Inferior parietal cortex (tissue), 1 donor: ENCODE measurements at regions not wholly inside any gene's neighbourhood (a gene's known extent, or its start where the extent isn't known, plus 50 kb on each side); places are given as distances from the start of the nearest gene placed in this dataset.

ENCODE experiments used
- DNase-seq: peaks from one replicate; pipeline ENCODE4 v3.0.0-alpha.2; 2016; ENCODE audit errors: extremely low spot score

DNA sequence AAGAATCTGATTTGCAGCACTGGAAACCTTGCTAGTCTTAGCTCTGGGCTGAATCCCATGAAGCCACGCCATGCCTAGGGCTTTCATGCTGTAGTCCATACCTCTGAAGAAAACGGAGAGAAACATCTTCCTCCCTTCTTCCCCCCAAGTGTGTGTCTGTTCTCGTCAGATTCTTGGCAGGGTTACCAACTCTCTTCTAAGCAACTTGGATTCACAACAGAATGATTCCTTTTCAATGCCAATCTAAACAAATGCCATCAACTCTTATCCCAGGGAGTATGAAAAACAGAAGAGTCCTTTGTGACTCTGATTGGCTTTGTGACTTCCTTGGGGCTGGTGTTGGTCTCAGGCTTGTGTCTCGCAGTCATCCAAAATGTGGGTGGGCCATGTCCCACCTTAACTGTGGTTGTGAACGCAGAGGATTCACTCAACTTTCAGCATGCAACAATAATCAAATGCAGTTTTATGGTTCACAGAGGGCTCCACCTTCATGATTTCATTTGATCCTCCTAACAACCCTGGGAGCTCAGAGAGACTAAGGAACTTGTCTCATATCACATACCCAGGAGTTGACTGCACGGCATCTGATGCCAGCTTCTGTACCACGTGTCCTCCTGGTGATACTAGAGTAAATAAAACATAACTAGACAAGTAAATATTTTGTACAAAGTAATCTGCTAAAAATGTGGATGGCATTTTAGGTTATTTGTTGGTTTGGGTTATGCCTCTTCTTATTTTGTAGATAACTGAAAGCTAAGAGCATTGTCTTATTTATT, 186.0 kb upstream of the TNP1 start:
- DNase-seq, result no peak

DNA sequence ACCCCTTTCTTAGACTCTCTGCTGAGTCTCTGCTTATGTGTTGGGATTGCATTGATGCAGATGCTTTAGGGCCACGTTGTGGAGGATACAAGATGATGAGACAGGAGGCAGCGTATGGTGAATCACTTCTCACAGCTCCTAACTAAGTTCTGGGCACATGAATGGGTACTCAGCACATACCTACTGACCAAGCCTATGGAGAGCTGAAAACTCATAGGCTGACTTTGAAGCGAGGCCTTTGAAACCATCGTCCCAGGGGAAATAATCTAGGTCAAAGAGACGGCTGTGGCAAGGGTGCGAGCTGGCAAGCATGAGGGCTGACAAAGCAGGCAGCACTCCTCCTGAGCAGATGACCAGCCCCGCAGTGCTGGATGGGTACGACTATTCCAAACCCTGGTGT, 180.2 kb upstream of the TNP1 start:
- no peak for DNase-seq

DNA sequence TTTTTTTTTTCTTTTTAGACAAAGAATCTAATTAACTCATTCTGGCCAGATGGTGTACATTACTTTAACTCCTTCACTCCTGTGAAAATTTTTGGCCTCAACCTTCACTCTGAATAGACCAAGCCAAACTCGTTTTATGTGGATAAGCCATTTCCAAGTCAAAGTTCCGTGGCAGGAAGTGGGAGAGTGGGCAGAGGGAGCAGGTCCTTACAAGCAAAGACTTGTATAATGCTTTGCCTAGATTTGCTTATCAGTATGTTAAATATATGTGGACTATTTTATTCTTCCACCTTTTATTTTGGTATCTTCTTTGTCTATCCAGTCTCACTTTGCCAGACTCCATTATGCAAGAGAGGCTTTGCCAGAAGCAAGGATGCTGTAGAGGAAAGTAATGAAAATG, 178.1 kb upstream of the TNP1 start:
- no peak for DNase-seq

DNA sequence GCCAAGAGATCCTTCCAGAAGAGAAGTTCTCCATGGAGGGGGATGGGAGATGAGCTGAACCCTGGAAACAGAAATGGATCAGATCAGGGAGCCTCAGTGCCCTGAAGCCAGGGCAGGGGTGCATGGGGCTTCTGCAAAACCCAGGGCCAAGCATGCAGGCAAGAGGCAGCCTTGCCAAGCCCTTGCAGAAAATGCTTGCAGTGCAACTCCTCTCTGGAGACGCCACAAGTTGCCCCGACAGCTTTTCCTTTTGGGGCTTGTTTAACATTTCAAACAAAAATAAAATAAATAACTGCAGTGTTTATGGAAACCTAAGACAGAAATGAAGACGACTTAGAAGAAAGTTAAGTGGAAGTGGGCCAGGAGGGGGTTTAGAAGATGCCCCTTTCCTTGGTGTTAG, 177.5 kb upstream of the TNP1 start:
- no peak for DNase-seq

DNA sequence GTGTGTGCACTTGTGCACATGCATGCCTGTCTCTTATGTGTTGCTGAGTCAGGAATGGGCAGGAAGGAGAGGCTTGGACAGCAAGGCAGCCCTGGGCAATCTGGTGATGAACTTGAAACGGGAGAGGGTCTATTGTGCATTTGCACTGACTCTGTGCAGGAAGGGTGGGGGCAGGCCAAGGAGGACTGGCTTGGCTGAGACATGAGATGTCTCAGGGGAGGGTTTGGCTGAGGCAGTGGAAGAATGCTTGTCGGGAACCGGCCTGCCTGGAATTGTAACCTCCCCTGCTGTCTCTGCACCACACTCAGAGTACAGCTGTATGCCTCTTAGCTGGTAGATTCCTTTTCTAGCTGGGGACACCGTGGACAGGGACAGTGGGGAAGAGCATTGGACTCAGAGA, 176.1 kb upstream of the TNP1 start:
- no peak for DNase-seq

DNA sequence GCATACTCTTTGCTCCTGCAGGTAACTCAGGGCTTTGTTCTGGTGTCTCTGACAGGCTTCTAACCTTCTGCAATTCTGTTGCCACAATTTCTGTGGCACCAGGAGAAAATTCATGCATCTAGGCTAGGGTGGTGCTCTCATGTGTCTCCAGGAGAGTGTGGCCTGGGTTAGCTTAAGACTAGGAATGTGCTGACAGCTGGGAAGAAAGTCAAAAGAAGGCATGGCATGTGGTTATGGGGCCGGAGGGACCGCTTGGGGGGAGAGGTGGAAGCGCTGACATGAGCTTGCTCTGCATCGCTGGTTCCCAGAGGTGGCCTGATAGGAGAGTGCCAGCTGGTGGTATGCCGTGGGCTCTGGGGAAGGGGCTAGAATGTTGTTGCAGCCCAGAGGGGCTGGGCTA, 173.3 kb upstream of the TNP1 start:
- DNase-seq, result no peak

DNA sequence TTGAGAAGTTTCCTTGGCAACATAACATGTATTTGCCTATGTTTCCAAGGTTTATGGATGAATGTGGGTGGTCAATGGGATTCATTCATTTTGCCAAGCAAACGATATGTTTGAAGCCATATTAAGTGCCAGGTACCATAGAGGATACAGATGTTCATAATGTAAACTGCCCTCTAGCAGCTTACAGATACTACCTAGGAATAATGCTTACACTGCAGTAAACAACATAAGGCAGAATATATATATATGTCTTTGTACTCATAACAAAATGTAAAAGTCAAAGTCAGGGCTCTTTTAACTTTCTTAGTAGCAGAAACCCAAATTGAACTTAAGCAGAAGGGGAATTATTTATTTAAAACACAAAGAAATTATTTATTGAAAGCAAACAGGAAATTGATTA, 171.6 kb upstream of the TNP1 start:
- DNase-seq, result no peak

DNA sequence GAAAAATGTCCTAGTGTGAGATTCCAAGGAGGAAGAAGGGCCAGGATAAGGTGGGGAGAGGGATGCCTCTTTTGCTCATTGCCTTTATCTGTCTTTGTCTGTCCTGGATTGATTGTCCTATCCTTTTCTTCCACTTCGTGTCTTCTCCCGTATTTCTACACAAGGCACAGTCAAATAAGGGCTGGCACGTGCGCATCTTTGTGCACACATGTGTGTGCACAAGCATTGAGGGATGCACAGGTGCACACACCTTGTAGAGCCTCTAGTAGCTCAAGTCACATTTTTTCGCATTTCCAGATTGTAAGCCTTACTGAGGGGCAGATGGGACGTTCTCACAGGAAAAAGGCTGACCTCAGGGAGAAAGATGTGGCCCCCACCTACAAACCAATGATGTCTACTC, 170.2 kb upstream of the TNP1 start:
- DNase-seq, result no peak

DNA sequence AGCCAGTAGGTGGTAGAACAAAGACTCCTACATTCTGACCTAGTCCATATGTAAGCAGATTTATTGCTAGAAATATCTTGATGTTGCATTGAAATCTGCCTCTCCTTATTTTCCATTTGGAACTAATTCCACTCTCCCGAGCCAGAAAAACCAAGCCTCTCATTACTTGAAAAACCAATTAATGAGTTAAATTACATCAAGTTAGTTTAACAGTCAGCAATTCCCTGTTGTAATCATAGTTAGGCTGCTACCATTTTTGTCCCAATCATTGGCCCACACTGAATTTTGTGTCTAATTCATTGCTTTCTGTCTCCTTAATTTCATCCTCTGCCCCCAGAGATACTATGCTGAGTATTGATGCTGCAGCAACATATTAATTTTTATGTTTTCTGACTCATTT, 168.3 kb upstream of the TNP1 start:
- DNase-seq, result no peak

DNA sequence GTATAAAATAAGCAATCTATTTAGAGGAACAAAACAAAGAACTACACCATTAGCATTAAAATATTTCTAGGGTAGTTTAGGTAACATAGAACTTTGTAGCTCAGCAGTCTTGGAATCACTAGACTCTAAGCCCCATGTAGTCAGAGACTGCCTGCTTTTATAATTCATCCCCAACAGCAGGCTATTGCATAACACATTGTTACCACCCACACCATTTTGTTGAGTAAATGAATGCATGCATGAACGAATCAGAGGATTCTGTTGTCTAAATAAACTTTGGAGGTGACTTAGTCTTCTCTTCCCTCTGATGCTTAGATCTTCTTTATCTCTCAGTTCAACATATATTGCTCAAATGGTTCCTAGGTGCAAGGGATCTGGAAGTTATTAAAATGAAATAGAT, 167.6 kb upstream of the TNP1 start:
- no peak for DNase-seq

DNA sequence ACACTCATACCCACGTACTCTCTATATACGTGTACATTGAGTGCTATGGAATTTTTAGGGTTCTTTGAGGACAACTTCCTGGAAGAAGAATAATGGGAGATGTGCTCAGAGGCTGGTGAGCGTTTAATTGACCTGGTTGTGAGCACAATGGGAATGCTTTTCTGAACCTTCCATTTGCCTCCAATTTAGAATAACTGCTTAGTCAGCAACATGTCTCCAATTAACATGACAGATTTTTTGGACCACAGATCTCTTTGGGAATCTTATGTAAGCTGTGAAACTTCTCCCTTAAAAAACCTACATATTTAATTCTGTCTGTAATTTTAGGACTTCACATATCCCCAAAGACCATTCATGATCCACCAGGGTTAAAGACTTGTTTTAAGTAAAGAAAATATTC, 166.7 kb upstream of the TNP1 start:
- DNase-seq, result no peak

DNA sequence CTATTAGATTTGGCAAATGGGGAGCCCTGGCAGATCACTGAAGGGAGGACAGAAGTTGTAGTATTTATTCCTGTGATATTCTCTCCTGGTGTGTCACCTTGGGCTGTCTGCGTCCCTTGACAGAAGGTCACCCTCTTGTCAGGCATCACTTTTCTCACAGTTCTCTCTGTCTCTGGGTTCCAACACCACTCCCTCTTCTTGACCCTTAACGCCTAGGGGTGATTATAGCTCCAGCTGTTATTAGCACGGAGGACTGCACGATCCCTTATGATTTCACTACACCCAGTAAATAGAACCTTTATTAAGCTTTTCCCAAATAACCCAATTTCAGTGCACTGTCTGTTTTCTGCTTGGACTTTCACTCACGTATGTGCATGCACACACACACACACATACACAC, 166.3 kb upstream of the TNP1 start:
- DNase-seq, result no peak

DNA sequence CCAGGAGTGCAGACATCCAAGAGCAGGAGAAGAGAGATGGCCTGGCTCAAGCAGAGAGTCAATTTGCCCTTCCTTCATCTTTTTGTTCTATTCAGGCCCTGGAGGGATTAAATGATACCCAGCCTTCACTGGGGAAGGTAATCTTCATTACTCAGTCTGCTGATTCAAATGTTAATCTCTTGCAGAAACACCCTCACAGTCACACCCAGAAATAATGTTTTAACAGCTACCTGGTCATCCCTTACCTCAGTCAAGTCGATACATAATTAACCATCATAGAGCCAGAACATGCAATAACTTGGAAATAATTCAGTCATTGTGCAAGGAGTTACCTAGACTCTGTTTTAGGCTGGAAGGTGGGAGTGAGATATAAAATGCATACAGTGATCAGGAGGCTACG, 163.7 kb upstream of the TNP1 start:
- DNase-seq, result no peak

DNA sequence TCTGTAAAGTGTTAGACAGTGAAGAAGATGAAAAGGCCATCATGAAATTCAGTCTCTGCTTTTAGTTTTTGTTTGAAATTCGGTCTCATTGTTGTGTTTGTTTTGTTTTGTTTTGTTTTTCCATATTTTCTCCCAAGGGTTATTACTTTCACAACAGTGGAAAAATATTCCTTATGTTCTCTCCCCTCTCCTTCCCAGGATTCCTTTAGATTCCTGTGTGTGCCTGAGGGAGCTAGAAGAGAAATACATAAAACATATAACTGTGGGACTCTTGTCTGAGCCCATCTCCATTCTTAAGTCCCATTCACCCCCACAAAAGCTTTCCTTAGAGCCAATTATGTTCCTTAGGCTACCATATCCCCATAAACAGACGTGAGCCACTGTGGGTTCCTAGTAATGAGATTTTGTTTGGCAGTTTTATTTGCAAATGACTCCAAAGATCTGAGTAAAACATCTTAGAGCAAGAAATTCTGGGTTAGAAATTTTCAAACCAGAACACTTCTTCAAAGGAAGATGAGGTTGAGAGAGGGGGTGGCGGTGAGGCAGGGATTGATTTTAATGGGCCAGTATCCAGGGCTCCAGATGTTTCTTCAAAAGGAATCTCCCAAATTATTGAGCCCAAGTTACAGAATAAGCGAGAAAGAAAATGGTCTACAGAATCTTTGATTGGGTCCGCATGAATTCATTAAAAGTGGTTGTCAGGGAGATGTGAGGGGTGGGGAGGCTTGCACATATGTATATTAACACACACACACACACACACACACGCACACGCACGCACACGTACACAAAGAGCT, 157.8 kb upstream of the TNP1 start:
- no peak for DNase-seq

DNA sequence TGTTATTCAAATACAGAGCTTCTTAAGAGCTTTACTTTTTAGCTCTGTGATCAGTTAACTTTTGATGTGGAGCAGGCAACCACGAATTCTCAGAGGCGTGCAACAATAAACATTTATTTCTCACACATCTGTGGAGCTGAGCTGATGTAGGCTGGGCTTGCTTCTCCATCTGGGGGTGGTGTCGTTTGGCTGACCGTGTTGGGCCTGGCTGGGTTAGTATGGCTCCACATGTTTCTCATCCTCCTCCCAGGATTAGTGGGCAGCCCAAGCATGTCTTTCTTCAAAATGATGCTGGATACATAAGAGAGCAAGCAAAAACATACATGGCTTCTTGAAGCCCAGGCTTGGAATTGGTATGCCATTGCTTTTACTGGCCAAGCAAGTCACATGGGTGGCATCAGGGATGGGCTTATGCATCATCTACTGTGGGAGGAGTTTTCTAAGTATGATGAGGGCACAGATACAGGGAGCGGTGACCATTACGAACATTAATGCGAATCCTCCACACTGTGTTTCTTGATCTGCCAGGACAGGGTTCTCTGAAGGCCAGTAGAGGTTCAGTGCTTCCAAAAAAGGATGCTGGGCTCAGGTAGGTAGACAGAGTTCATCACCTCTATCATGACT, 157.0 kb upstream of the TNP1 start:
- DNase-seq, result no peak

DNA sequence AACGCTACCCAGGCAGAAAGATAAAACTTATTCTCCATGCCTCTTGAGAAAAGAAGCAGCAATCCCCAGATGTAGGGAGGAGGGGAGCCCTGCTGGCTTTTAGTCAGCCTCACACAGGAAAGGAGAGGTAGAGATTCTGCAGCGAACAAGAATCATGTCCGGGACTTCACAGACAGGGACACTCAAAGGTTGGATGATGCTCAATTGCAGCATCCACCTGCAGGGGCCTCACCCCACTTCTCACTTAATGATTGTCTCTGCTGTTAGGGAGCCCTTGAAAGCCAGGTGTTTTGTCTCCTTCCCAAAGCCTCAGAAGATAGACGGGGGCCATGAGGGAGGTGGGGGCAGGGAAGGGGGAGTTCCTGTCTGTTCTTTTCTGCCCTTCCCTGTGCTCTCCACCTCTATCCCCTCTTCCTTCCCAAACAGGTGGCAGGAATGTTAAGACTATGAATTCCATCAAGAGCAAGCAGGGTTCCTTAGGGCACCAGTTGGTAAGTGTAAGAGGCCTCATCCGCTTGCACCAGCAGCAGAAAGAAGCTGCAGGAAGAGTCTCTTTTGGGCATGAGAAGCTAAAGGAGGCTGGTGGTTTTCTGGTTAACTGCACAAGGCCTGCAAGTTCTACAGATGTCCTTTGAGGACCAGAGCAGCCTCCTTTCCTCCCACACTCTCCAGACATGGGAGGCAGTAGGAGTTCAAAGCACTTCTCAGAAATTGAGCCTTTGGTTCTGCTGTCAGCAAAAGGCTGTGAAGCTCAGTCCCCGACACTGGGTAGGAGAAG, 154.7 kb upstream of the TNP1 start:
- DNase-seq, result no peak

DNA sequence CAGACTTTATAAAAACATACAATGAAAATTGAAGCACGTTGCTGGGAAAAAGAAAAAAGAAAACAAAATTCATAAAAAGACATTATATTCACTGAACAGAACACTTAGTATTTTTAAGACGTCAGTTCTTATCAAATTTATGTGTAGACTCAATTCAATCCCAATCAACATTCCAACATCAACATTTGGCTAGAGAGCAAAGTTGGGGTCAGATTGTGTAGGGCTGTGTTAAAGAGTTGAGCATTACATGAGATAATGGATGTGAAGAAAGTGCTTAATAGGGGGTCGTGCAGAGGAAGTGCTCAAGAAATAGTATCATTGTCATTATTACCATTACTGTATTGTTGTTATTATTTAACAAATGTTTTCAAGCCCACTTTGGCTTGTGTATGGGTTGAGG, 154.1 kb upstream of the TNP1 start:
- DNase-seq, result no peak

DNA sequence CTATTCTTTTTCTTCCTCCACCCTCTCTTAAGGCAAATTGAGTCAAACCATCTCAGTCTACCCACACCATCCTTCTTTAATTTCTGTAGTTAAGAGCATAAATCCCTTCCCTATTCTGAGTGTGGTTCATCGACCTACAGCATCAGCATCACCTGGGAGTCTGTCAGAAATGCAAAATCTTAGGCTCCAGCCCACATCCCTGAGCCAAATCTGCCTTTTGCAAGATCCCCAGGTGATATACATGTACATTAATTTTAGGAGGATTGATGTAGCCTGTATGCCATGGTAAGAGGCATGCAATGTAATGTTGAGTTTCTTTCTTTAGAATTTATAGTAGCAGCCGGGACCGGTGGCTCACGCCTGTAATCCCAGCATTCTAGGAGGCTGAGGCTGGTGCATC, 151.7 kb upstream of the TNP1 start:
- DNase-seq, result no peak

DNA sequence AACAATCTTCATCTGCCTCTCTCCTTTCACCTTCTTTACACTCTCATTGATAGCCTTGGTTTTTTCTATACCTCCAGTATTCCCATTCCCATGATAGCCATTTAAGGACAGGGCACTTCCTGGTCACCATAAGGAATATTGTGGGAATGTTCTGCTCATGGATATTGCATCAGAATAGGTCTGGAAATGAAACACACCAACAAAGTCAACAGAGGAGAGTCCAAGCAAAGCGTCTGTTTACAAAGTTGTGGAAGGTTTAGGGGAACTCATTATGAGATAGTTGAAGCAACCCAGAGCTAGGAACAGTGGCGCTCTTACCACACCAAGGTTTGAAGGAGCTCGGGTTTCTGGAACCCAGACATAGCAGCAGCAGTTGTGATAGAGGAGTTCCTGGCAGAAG, 150.3 kb upstream of the TNP1 start:
- DNase-seq, result no peak

DNA sequence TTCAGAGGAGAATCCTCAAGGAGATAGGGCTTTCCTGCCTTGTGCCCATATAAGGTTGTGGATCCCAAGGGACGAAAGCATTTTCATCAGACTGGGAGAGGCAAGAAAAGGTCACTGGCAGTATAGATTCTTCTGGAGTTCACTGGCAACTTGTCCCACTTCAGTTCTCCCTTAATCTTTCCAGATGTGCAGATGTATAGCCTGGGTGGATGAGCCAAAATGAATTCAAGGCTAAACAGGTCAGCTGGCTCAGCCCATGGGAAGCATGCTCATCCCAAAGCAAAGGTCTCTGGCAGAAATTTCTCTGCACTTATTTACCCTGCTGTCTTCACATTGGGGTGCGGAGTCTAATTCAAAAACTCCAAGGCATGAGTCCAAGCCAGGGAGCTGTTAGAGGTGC, 148.9 kb upstream of the TNP1 start:
- no peak for DNase-seq

DNA sequence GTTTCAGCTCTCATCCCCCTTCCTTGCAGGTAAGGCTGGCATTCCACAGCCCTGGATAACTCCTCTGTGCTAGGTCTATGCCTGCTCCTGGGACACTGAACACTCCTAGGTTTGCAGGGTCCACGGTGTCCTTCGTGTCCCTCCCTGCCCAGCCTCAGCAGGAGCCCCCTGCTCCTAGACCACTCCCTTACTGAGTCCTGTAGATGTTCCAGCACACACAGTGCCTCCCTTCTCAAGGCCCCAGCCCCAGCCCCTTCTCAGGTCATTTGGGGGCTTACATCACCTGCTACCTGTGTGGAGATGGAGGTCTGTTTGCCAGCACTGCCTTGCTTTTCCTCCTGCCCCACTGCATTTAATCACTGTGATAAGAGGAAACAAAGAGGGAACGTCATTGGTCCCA, 146.4 kb upstream of the TNP1 start:
- DNase-seq, result no peak

DNA sequence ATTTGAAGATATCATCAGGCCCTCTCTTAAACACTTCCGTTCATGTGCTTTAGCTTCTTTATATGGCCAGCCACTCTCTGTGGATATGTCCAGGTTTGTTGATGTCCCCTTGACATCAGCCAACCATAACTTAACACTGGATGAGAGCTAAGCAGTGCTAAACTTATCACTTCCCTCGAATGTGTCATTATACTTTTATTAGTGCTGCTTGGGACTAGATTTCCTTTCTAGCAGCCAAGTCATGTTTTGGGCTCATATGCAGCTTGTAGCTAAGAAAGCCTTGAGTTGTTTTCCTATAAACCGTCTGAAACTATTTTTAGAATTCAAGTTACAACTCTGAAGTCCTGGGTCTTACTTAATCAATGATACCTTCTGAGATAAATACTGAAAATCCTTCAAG, 144.8 kb upstream of the TNP1 start:
- DNase-seq, result no peak
